Right lobe of liver (tissue), 4 donors: ENCODE measurements at regions not wholly inside any gene's neighbourhood (a gene's known extent, or its start where the extent isn't known, plus 50 kb on each side); places are given as distances from the start of the nearest gene placed in this dataset.
"Not testable (repeated sequence)": the region's sequence is repeated elsewhere in the genome, so short reads cannot be mapped to it uniquely, and the experiment has no call there.

Source experiments
- POLR2A ChIP-seq: fragments of 450-650 bp; IDR thresholded peaks from one replicate; pipeline ENCODE4 v1.6.1; 2017; ENCODE audit warnings: antibody characterized with exemption, mild to moderate bottlenecking
- TF ChIP-seq, protein P1 (sequence below), 4 donors: fragments of 200-600 bp in 3 of 4; fragments of 450-650 bp in 1 of 4; IDR thresholded peaks; one replicate each; pipeline versions ENCODE4 v1.5.1 to v1.8.0; 2016 to 2022; ENCODE audit warnings: antibody characterized with exemption in 4 of 4, mild to moderate bottlenecking in 2 of 4
- donor health status: DM: no; HTN: no; CAD: no.
- donor health status: DM: no; HTN: no; CAD: no.
- donor health status: DM: no; HTN: yes; CAD: no.

- TF ChIP-seq, protein P1, sequence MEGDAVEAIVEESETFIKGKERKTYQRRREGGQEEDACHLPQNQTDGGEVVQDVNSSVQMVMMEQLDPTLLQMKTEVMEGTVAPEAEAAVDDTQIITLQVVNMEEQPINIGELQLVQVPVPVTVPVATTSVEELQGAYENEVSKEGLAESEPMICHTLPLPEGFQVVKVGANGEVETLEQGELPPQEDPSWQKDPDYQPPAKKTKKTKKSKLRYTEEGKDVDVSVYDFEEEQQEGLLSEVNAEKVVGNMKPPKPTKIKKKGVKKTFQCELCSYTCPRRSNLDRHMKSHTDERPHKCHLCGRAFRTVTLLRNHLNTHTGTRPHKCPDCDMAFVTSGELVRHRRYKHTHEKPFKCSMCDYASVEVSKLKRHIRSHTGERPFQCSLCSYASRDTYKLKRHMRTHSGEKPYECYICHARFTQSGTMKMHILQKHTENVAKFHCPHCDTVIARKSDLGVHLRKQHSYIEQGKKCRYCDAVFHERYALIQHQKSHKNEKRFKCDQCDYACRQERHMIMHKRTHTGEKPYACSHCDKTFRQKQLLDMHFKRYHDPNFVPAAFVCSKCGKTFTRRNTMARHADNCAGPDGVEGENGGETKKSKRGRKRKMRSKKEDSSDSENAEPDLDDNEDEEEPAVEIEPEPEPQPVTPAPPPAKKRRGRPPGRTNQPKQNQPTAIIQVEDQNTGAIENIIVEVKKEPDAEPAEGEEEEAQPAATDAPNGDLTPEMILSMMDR (IDR thresholded peaks at IDR 0.05), result not testable (repeated sequence)
- TF ChIP-seq POLR2A, result not testable (repeated sequence)
Observed at GRCh38 chrX:140215894-140216293, 250.6 kb upstream of the CXorf66 start.
